ENCODE measurements at regions not wholly inside any gene's neighbourhood (a gene's known extent, or its start where the extent isn't known, plus 50 kb on each side); places are given as distances from the start of the nearest gene placed in this dataset.
A peak's percentile ranks its signal among the peaks of the same experiment; 100 is the strongest.
"Not testable (repeated sequence)": the region's sequence is repeated elsewhere in the genome, so short reads cannot be mapped to it uniquely, and the experiment has no call there.

DNA sequence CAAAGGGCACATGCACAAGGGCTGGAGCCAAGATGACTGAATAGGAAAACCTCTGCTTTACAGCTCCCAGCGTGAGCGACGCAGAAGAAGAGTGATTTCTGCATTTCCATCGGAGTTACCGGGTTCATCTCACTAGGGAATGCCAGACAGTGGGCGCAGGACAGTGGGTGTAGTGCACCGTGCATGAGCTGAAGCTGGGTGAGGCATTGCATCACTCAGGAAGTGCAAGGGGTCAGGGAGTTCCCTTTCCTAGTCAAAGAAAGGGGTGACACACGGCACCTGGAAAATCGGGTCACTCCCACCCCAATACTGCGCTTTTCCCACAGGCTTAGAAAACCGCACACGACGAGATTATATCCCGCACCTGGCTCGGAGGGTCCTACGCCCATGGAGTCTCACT, 64.5 kb upstream of the HTR1E start:
- DNase-seq: not testable (repeated sequence)

DNA sequence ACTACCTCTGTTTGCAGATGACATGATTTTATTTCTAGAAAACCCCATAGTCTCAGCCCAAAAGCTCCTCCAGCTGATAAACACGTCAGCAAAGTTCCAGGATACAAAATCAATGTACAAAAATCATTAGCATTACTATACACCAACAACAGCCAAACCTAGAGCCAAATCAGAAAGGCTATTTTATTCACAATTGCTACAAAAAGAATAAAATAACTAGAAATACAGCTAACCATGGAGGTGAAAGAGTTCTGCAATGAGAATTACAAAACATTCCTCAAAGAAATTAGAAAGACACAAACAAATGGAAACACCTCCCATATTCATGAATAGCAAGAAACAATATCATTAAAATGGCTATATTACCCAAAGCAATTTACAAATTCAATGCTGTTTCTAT, 65.6 kb upstream of the HTR1E start:
- no peak for DNase-seq

DNA sequence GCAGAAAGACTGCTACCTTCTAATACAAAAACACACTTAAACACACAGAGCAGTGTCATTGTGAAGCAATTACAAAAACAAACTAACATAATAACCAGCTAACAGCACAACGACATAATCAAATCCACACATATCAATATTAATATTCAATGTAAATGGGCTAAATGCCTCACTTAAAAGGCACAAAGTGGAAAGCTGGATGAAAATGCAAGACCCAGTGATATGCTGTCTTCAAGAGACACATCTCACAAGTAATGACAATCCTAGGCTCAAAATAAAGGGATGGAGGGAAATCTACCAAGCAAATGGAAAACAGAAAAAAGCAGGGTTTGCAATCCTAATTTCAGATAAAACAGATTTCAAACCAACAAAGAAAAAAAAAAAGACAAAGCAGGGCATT, 67.8 kb upstream of the HTR1E start:
- DNase-seq: no peak

DNA sequence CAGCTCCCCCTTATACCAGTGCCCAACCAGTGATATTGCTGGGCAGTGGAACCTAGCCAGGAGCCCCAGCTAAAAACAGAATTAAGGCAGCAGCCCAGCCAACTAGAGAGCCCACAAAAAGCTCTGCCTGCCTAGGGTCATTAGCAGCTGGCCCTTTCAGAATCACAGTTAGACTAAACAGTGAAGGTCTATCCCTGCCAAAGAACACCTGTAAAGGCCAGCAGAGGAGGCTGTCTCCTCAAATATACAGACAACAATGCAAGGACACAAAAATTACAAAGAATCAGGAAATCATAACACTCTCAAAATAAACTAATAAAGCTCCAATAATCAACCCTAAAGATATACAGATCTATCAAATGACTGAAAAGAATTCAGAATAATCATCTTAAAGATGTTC, 77.8 kb upstream of the HTR1E start:
- no peak for DNase-seq

DNA sequence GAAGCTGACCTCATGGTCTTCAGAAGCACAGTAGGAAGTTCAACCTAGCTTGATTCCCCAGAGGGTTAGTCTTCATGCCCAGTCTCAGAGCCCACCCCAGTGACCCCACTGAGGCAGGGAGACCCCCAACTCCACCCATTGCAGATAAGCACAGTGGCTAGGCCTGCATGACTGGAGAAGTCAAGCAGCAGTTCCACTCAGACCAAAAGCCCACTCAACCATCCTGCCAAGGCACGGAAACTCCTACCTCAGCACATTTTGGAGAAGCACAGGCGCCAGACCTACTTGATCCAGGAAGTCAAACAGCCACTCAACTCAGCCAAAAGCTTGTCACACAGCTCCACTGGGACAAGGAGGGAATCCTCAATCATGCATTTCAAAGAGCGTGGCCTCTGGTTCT, 78.4 kb upstream of the HTR1E start:
- no peak for DNase-seq

DNA sequence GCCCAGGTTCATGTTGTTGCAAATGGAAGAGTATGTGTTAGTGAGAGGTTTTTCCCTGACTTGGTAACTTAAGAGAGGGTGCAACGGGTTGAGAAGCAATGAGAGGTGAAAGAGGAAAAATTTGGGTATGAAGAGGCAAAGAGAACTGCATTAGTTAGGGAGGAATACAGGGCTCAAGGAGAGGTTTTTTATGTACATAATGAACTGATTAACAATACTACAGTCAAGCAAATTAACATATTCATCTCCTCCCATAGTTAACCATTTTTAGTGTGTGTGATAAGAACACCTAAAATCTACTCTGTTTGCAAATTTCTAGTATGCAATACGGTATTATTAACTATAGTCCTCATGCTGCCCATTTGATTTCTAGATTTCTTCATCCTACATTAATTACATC, 79.5 kb upstream of the HTR1E start:
- no peak for DNase-seq

DNA sequence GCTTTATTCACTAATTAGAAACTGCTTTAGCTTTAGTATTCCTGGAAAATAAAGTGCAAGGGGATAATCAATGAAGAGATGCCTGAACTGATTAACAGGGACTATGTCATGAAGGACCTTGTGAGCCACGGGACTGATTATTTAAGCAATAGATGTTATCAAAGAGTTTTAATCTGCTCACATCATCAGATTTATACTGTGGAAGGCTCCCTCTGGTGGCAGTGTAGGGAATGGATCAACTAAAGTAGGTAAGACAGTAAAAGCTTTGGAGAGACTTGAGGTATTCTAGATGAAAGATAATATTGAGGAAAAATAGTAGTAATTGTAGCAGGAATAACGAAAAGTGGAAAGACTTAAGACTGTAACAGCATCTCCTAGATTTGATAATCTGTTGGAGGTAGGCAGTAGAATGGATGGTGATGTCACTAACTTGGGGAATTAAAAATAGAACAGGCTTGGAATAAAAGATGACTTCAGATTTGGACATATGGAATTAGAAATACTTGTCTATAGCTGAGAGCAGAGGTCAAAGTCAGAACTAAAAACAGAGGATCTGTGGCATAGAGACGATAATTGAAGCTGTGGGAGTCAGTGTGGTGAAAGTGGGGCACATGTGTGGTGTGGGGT, 80.3 kb upstream of the HTR1E start:
- DNase-seq: peak; percentile 18

DNA sequence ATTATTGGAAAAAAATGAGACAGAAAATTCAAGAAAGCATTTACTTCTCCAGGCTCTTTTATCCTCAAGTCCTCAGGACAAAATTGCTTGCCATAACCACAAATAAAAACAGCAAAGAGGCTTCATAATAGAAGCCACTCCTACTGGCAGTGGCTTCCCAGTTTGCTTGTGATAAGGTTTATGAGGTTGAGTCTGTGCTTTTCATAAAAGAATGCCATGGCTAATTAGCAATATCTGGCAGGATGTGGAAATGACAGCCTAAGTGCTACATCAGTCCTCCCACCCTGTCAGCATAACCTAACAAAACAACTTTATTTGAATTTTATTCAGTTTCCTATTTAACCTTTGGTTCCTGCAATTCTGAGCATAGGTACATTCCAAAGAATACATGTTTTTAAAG, 80.9 kb upstream of the HTR1E start:
- no peak for DNase-seq

DNA sequence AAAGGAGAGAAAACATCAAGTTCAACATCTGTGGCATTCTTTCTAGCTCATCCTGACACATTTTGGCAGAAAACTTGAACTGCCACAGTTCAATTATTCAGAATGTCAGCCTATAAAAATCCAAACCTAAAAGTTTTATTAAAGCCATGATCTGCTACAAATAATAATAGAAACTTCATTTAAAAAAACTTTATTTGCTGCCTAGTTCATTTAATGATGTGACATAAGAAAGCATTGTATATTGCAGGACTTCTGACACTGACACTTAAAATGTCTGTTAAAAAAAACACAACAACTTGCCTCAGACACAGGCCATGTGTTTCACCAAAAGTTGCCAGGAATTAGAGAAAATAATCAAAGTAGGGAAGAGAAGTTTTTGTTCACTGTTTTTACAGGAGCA, 88.3 kb upstream of the HTR1E start:
- no peak for DNase-seq

DNA sequence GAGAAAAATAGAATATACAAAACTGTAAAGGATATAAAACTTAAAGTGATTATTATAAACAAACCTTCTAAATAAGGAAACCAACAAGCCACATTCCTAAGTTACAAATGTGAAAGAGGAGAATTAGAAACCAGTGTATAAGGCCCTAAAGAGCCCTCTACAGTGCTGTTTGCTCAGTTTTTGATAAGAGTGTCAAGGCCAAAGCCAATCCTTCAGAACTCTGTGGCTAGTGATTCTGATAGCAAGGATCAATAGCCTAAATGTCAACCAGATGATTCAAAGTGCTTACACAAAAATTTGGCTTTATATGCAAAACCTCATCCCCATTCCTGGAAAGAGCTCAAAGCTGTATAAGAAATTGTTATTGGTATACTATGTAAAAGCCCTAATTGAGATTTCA, 104.6 kb upstream of the HTR1E start:
- DNase-seq: no peak

DNA sequence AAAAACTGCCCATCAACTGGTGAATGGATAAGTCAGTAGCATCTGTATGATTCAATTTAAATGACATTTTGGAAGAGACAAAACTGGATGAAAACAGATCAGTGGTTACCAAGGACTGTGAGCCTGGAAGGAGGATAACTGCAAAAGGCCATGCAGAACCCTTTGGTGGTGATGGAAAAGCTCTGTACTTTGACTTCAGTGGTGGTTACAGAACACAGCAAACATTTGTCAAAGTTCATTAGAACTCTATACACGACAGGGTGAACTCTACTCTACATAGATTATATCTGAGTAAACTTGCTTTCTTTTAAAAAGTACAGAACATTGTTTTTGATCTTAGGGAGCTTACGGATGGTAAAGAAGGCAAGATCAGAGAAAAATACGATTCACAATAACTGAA, 111.9 kb upstream of the HTR1E start:
- DNase-seq: no peak

DNA sequence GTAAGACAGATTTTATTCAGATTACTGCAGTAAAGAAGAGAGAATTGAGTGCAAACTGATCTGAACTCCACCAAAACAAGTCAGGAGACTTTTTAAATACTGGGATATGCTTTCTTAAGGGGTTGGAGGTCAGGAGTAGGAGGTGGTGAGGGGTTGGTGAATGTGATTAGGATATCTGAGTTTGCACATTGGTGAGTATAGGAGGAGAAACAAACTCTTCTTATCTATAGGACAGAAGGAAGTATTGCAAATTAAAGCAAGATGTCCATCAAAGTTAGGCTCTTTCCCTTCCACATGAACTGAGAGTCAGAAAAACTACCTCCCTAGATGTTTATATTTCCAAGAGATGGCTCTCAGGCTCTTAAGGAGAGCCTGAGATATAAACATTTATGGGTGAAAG, 114.6 kb upstream of the HTR1E start:
- no peak for DNase-seq

DNA sequence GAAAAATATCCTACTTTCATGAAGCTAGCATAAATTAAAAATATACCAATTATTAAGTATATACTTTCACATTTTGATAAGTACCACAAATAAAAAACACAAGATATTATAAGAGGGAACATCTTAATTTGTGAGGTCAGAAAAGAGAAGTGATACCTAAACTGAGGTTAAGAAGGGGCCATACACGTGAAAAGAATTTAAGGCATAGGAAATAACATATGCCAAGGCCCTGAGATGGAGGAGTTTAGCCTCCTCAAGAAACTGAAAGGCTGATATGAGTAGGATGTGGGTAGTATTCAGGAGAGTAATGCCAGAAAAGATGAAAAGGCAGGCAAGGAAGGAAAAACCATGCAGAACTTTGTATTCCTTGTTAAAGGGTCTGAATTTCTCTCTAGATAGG, 116.6 kb upstream of the HTR1E start:
- no peak for DNase-seq

DNA sequence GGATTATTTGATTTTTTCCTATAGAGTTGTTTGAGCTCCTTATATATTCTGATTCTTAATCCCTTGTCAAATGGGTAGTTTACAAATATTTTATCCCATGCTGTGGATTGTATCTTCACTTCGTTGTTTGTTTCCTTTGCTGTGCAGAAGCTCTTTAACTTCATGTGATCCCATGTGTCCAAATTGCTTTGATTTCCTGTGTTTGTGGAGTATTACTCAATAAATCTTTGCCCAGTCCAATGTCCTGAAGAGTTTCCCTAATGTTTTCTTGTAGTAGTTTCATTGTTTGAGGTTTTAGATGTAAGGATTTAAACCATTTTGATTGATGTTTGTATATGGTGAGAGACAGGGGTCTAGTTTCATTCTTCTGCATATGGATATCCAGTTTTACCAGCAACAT, 143.7 kb upstream of the HTR1E start:
- no peak for DNase-seq

DNA sequence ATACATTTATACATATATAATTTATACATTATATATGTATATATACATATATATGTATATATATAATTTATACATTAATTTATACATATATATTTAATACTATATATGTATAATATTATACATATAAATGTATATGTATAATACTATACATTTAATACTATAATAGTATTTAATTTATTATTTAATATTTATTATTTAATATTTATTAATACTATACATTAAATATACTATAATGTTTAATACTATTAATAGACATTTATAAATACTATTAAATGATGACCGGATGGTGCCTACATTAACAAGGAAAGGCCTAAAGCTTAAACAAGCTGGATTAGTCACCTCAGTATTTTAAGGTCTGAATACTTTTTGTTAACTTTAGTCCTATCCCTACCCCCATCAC, 145.9 kb upstream of the HTR1E start:
- DNase-seq: no peak

DNA sequence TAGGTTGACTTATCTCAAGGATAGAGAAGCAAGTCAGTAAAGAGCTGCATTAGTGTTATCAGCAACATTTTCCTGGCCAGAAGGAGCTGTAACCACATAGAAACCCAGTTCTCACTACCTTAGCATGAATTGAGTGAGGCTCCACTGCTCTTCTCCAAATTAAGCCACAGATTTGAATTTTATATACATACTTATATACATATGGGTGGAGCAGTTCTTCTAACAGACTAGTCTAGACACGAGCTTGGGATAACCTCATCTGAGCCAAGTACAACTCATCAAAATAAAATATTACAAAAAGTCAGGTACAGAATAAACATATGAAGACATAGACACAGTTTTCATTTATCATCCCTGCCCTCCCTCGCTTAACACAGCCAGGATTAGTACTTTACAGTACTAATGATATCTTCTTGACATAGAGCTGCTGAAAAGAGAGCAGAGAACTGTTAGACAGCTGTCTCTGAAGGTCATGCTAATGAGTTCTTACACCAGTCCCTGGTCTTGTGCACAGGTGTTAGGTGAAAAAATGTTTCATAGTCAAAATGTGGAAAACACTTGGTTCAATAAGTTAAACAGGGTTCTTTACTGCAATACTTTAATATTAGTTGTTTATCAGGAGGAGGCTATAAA, 147.4 kb upstream of the HTR1E start:
- no peak for DNase-seq

DNA sequence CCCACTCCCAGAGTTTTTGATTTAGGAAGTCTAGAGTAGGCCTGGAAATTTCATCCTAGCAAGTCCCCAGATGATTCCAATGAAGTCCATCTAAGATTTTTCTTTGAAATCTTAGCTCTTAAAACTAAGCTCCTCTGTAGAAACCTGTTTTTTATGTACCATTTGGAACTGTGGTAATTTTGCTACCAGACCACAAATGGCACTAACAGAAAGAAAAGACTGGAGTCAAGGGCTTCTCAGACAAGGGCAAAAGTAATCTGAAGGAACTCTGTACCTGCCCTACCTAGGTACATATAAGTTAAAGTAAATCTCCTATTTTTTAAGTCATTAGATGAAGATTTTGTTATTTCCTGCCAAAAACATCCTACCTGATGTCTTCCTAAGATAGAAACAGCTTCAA, 155.0 kb upstream of the HTR1E start:
- no peak for DNase-seq

DNA sequence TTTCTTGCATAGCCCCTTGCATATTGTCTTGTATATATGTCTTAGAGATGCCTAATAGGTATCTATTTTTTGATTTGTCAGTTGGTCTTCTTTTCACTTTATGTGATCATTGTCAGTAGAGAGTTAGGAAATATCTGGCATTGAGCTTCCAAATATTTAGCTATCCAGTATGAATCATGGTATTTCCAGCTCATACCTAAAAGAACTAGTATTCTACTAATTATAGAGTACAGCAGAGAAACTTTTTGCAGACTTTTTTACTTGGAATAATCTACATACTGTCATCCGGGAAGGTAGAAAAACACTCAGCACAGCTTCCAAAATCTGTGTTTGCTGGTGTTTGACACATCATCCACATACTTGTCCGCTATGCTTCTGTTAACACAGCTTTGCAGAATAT, 156.4 kb upstream of the HTR1E start:
- no peak for DNase-seq

DNA sequence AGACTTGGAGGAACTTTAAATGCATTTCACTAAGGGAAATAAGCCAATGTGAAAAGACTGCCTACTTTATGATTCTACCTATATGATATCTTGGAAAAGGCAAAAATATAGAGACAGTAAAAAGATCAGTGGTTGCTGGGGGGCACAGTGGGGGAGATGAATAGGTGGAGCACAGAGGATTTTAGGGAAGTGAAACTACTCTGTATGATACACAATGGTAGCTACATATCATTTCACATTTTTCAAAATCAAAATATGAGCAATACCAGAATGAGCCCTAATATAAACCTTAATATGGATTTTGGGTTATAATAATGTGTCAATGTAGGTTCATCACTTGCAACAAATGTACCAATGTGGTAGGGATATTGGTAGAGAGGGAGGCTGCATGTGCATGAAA, 161.4 kb upstream of the HTR1E start:
- no peak for DNase-seq

DNA sequence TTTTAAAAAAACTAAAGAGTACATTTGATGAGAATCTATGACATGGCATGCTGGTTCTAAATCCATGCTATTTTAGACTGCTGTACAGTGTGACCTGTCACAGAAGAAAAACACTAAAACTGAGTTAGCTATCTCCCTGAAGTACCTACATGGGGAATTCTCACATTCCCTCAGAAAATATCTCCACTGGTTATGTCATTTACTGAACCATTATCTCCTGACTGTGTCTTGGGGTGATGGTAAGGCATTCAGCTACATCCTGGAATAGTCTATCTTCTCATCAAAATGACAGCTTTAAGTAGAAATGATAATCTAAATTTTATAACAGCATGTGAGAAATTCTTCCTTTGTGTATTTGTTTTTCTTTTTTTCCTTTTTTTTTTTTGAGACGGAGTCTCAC, 172.1 kb upstream of the HTR1E start:
- DNase-seq: no peak

DNA sequence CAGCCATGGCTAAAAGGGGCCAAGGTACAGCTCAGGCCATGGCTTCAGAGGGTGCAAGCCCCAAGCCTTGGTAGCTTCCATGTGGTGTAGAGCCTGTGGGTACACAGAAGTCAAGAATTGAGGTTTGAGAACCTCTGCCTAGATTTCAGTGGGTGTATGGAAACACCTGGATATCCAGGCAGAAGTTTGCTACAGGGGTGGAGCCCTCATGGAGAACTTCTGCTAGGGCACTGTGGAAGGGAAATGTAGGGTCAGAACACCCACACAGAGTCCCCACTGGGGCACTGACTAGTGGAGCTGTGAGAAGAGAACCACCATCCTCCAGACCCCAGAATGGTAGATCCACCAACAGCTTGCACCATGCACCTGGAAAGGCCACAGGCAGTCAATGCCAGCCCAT, 177.4 kb upstream of the HTR1E start:
- DNase-seq: not testable (repeated sequence)

DNA sequence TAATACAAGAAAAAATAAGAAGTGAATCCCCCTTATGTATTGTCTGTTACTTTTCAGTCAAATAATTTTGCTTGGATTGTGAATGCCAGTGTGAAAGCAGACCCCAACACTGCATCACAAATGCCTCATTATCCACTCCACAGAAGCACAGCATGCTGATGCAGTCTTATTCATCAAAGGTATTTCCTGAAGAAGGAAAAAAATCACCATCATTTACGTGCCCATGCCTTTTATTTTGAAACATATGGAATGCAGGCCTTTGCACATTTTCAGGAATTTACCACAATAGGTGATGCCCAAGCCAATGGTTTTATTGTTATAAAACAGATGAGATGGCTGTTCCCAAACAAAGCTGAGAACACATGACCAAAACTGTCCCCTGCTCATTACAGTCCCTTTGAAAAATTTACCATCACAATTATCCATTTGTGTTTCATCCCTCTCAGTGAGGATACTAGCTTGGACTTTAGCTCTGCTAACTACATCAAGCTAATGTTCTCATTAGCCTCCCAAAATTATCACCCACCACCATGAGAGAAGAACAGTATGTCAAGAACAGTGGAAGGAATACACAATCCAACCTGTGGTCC, 180.6 kb upstream of the HTR1E start:
- no peak for DNase-seq

DNA sequence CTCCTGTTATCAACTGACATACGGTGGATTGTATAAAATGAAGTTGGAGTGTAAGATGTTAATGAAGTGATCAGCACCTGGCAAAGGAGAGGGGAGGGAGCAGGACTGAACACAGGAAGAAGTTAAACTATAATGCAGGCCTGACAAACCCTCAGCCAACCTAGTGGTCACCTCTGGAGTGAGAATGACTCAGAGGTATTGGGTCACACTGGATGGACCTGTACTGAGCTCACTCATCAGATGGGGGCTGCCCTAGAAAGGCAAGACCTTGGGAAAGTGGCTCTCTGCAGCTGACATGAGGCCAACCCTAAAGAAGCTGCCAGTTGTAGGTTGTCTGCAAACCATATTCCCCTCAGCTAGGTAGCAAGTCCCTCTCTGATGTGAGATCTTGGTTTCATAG, 193.3 kb upstream of the HTR1E start:
- no peak for DNase-seq

DNA sequence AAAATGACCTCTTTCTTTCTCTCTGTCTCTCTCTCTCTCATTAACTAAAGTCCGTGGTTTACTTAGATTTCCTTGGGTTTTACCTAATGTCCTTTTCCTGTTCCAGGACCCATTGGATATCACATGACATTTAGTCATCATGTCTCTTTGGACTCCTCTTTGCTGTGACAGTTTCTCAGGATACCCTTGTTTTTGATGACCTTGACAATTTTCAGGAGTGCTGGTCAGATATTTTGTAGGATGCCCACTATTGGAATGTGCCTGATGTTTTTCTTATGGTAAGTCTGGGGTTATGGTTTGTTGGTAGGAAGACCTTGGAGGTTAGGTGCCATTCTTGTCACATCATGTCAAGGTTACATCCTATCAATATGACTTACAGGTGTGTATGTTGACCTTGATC, 199.2 kb upstream of the HTR1E start:
- DNase-seq: no peak

DNA sequence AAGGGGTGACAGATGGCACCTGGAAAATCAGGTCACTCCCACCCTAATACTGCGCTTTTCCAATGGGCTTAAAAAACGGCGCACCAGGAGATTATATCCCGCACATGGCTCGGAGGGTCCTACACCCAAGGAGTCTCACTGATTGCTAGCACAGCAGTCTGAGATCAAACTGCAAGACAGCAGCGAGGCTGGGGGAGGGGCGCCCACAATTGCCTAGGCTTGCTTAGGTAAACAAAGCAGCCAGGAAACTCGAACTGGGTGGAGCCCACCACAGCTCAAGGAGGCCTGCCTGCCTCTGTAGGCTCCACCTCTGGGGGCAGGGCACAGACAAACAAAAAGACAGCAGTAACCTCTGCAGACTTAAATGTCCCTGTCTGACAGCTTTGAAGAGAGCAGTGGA, 205.7 kb upstream of the HTR1E start:
- not testable (repeated sequence) for DNase-seq
